ENCODE measurements at regions not wholly inside any gene's neighbourhood (a gene's known extent, or its start where the extent isn't known, plus 50 kb on each side); places are given as distances from the start of the nearest gene placed in this dataset.
"Not testable (repeated sequence)": the region's sequence is repeated elsewhere in the genome, so short reads cannot be mapped to it uniquely, and the experiment has no call there.

DNA sequence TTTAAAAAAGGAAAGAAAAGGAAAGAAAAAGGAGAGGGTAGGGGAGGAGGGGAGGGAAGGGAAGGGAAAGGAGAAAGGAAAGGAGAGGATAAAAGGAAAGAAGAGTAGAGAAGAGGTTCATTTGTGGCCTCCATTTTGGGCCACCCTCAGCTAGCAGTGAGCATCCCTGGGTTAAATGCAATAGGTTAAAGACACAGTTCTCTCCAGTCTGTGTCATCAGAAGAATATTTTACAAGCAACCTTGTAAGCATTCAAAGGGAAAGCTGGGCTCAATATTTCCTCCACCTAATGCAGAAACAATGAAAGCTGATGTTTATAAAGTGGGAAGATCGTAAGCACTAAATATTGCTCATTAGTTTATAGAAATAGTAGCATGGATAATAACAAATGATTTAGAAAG is 219.1 kb upstream of the PITRM1 start:
- TF ChIP-seq TAF1 (IDR thresholded peaks at IDR 0.05; ENCODE audit: borderline replicate concordance, low read depth, low read length) = no peak
- DNase-seq (ENCODE audit: insufficient read length) (no peak), FAIRE-seq (no peak)

DNA sequence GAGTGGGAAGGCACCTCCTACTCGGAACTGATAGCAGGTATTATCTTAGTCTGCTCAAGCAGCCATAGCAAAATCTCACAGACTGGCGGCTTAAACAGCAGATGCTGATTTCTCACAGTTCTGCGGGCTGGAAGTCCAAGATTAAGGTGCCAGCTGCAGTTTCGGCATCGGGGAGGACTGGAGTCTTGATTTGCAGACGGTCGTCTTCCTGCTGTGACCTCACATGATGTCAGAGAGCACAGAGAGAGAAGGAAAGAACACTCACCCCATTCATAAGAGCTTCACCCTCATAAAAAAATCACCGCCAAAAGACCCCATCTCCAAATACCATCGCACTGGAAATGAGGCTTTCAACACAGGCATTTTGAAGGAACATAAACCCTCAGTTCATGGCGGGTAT is 216.5 kb upstream of the PITRM1 start:
- no peak for FAIRE-seq
- TF ChIP-seq TAF1 (IDR thresholded peaks at IDR 0.05; ENCODE audit: borderline replicate concordance, low read depth, low read length) (no peak), POLR2AphosphoS5 (IDR thresholded peaks at IDR 0.05; ENCODE audit: low read depth, low read length) (no peak), POLR2A (IDR thresholded peaks at IDR 0.05; ENCODE audit: low read depth, low read length) (no peak)
- no peak for DNase-seq (ENCODE audit: insufficient read length)

- no peak for TF ChIP-seq POLR2AphosphoS5 (IDR thresholded peaks at IDR 0.05; ENCODE audit: low read depth, low read length)
- no peak for TF ChIP-seq TAF1 (IDR thresholded peaks at IDR 0.05; ENCODE audit: borderline replicate concordance, low read depth, low read length)
- TF ChIP-seq POLR2A (IDR thresholded peaks at IDR 0.05; ENCODE audit: low read depth, low read length) = no peak
- FAIRE-seq (no peak), DNase-seq (ENCODE audit: insufficient read length) (no peak)
Measured at GRCh38 chr10:3385487-3385886, 212.9 kb upstream of the PITRM1 start.

DNA sequence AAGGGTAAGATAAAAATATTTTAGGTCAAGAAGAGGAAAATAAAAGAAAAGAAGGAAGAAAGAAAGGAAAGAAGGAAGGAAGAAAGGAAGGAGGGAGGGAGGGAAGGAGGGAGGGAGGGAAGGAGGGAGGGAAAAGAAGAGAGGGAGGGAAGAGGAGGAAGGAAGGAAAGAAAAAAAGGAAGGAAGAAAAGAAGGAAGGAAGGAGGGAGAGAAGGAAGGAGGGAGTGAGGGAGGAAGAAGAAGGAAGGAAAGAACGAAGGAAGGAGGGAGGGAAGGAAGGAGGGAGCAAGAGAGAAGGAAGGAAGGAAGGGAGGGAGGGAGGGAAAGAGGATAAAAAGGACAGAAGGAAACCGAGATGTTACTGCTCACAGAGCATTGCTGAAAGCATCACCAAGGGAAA is 209.5 kb upstream of the PITRM1 start:
- no peak for TF ChIP-seq TAF1 (IDR thresholded peaks at IDR 0.05; ENCODE audit: borderline replicate concordance, low read depth, low read length)
- TF ChIP-seq POLR2AphosphoS5 (IDR thresholded peaks at IDR 0.05; ENCODE audit: low read depth, low read length) = no peak
- FAIRE-seq (no peak), DNase-seq (ENCODE audit: insufficient read length) (no peak)

GRCh38 chr10:3380406-3381050 is 207.9 kb upstream of the PITRM1 start:
- DNase-seq (ENCODE audit: insufficient read length) (no peak), FAIRE-seq (no peak)
- TF ChIP-seq POLR2A (IDR thresholded peaks at IDR 0.05; ENCODE audit: low read depth, low read length) = no peak
- TF ChIP-seq POLR2AphosphoS5 (IDR thresholded peaks at IDR 0.05; ENCODE audit: low read depth, low read length) = no peak
- no peak for TF ChIP-seq TAF1 (IDR thresholded peaks at IDR 0.05; ENCODE audit: borderline replicate concordance, low read depth, low read length)

GRCh38 chr10:3376631-3377030 is 204.0 kb upstream of the PITRM1 start:
- TF ChIP-seq POLR2AphosphoS5 (IDR thresholded peaks at IDR 0.05; ENCODE audit: low read depth, low read length) (no peak), POLR2A (IDR thresholded peaks at IDR 0.05; ENCODE audit: low read depth, low read length) (no peak), TAF1 (IDR thresholded peaks at IDR 0.05; ENCODE audit: borderline replicate concordance, low read depth, low read length) (no peak)
- no peak for DNase-seq (ENCODE audit: insufficient read length)
- FAIRE-seq = no peak

GRCh38 chr10:3375505-3375904 is 202.9 kb upstream of the PITRM1 start:
- no peak for TF ChIP-seq POLR2A (IDR thresholded peaks at IDR 0.05; ENCODE audit: low read depth, low read length)
- no peak for TF ChIP-seq POLR2AphosphoS5 (IDR thresholded peaks at IDR 0.05; ENCODE audit: low read depth, low read length)
- no peak for TF ChIP-seq TAF1 (IDR thresholded peaks at IDR 0.05; ENCODE audit: borderline replicate concordance, low read depth, low read length)
- no peak for DNase-seq (ENCODE audit: insufficient read length)
- no peak for FAIRE-seq

DNA sequence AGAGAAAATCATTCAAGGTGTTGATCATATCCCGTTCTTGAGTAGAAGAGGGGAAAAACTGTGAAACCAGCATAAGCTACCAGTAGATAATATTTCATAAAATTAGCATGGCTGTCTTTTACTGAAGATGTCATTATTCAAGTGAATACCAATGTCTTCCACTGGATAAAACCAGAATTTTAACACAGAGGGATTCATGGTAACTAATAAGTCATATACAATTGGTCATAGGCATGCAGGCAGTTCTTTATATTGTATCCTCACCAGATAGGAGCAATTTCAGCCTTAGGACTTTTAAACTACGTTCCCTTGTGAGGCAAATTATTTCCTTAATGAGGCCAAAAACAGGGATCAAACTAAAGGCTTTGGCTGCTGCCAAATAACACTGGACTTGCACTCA is 202.3 kb upstream of the PITRM1 start:
- FAIRE-seq (no peak), DNase-seq (ENCODE audit: insufficient read length) (no peak)
- no peak for TF ChIP-seq TAF1 (IDR thresholded peaks at IDR 0.05; ENCODE audit: borderline replicate concordance, low read depth, low read length)
- TF ChIP-seq POLR2A (IDR thresholded peaks at IDR 0.05; ENCODE audit: low read depth, low read length) = no peak
- no peak for TF ChIP-seq POLR2AphosphoS5 (IDR thresholded peaks at IDR 0.05; ENCODE audit: low read depth, low read length)

- FAIRE-seq; DNase-seq (ENCODE audit: insufficient read length): not testable (repeated sequence)
Measured at GRCh38 chr10:3373374-3374027, 200.9 kb upstream of the PITRM1 start.

GRCh38 chr10:3372281-3372680 is 199.7 kb upstream of the PITRM1 start:
- TF ChIP-seq POLR2AphosphoS5 (IDR thresholded peaks at IDR 0.05; ENCODE audit: low read depth, low read length) = no peak
- TF ChIP-seq TAF1 (IDR thresholded peaks at IDR 0.05; ENCODE audit: borderline replicate concordance, low read depth, low read length) = no peak
- no peak for TF ChIP-seq POLR2A (IDR thresholded peaks at IDR 0.05; ENCODE audit: low read depth, low read length)
- FAIRE-seq (no peak), DNase-seq (ENCODE audit: insufficient read length) (no peak)

- DNase-seq (ENCODE audit: insufficient read length); FAIRE-seq: not testable (repeated sequence)
Measured at GRCh38 chr10:3371624-3372023, 199.0 kb upstream of the PITRM1 start.

GRCh38 chr10:3366735-3367405 is 194.3 kb upstream of the PITRM1 start:
- DNase-seq (ENCODE audit: insufficient read length) (no peak), FAIRE-seq (no peak)
- TF ChIP-seq POLR2A (IDR thresholded peaks at IDR 0.05; ENCODE audit: low read depth, low read length) (no peak), POLR2AphosphoS5 (IDR thresholded peaks at IDR 0.05; ENCODE audit: low read depth, low read length) (no peak), TAF1 (IDR thresholded peaks at IDR 0.05; ENCODE audit: borderline replicate concordance, low read depth, low read length) (no peak)

Measured in GM12892 (cell line).